ENCODE measurements at regions not wholly inside any gene's neighbourhood (a gene's known extent, or its start where the extent isn't known, plus 50 kb on each side); places are given as distances from the start of the nearest gene placed in this dataset.

DNA sequence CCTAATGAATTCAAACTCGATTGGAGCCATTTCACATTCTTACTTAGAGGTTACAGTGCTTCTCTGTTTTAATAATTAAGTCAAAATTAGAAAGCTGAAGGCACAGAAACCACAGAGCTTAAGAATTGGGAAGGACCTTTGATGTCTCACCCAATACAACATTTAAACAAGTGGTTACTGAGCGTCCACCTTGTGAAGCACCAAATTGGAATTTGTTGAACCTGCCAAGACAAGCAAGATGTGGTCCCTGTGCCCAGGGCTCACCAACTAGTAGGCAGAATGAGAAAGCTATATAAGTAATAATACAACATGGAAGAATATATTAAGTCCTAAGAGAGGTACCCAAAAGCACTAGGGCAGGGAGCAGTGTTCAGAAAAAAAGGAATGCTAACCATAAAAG, 64.5 kb upstream of the NPAS2 start:
- TF ChIP-seq POLR2A (IDR thresholded peaks at IDR 0.05; ENCODE audit: low read depth, low read length) (no peak), TAF1 (IDR thresholded peaks at IDR 0.05; ENCODE audit: low read depth, low read length) (no peak), SPI1 (IDR thresholded peaks at IDR 0.05; ENCODE audit: low read depth, low read length) (no peak)
